DOHH2 (cell line): ENCODE measurements at regions not wholly inside any gene's neighbourhood (a gene's known extent, or its start where the extent isn't known, plus 50 kb on each side); places are given as distances from the start of the nearest gene placed in this dataset.

Experiments used
- EZH2phosphoT487 ChIP-seq: fragments of 200-600 bp; sonication (generic); IDR thresholded peaks from 2 replicates; pipeline ENCODE4 v1.6.1; 2017; ENCODE audit warnings: borderline replicate concordance, mild to moderate bottlenecking, antibody characterized with exemption, low read length, moderate library complexity, mixed read lengths
- TF ChIP-seq, protein P1 (sequence below): fragments of 200-600 bp; sonication (generic); IDR thresholded peaks from one replicate; pipeline ENCODE4 v1.5.1; 2014; ENCODE audit warnings: antibody characterized with exemption, mild to moderate bottlenecking, low read depth, low read length; ENCODE audit not compliant: poor library complexity, severe bottlenecking

DNA sequence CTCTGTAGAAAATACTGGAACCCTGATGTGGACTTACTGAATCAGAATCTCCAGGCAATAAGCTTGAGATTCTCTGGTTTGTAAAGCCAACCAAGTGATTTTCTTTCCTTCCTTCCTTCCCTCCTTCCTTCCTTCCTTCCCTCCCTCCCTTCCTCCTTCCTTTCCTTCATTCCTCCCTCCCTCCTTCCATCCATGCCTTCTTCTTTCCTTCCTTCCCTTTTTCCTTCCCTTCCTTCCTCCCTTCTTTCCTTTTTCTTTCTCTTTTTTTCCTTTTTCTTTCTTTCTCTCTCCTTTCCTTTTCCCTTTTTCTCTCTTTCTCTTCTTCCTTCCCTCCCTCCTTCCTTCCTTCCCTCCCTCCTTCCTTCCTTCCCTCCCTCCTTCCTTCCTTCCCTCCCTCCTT is 450.8 kb downstream of the GRXCR1 start:
- TF ChIP-seq, protein P1, sequence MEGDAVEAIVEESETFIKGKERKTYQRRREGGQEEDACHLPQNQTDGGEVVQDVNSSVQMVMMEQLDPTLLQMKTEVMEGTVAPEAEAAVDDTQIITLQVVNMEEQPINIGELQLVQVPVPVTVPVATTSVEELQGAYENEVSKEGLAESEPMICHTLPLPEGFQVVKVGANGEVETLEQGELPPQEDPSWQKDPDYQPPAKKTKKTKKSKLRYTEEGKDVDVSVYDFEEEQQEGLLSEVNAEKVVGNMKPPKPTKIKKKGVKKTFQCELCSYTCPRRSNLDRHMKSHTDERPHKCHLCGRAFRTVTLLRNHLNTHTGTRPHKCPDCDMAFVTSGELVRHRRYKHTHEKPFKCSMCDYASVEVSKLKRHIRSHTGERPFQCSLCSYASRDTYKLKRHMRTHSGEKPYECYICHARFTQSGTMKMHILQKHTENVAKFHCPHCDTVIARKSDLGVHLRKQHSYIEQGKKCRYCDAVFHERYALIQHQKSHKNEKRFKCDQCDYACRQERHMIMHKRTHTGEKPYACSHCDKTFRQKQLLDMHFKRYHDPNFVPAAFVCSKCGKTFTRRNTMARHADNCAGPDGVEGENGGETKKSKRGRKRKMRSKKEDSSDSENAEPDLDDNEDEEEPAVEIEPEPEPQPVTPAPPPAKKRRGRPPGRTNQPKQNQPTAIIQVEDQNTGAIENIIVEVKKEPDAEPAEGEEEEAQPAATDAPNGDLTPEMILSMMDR: no peak
- TF ChIP-seq EZH2phosphoT487: no peak
